ENCODE measurements at regions not wholly inside any gene's neighbourhood (a gene's known extent, or its start where the extent isn't known, plus 50 kb on each side); places are given as distances from the start of the nearest gene placed in this dataset.

DNA sequence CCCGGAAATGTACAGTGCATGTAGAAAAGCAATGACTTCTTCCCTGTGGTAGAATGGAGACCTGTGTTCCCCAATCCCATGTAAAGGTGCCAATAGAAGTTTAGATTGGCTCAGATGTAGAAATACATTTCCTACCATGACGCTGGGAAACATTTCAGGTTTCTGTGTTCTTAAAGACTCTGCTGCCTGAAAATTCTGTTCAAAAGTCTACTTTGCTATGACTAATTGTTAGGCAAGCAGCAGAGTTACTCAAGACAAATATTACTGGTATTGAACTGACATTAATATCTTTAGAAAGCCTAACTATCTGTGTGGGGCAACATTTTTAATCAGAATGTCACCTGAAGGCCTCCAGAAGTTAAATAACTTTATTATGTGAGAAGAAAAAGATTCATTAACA lies 75.5 kb upstream of the ELL2 start:
- ATAC-seq (no peak), DNase-seq (ENCODE audit: low read depth, low spot score) (no peak), FAIRE-seq (no peak)
- Histone ChIP-seq H3K36me3 (ENCODE audit: control insufficient read depth in 2 of 2, insufficient read depth in 2 of 2, low read length in 1 of 2) (no peaks in the 10 kb centered on the region), H3K4me1 (ENCODE audit: control insufficient read depth, insufficient read depth, low read length) (no peaks in the 10 kb centered on the region), H3K27ac (ENCODE audit: control insufficient read depth, insufficient read depth) (no peak overlapping the region), H3K27me3 (replicated peaks in 1 of 2; ENCODE audit: control insufficient read depth in 2 of 2, insufficient read depth in 2 of 2, low read length in 1 of 2) (no peaks in the 10 kb centered on the region), H3K79me2 (ENCODE audit: control insufficient read depth, insufficient read depth, low read length) (no peaks in the 10 kb centered on the region), H3K9ac (ENCODE audit: control insufficient read depth, insufficient read depth, low read length) (no peak overlapping the region), H2AFZ (ENCODE audit: control insufficient read depth, low read depth, low read length) (no peak overlapping the region), H3K4me3 (no peak overlapping the region), H3K4me2 (ENCODE audit: control insufficient read depth, insufficient read depth) (no peak overlapping the region), H4K20me1 (ENCODE audit: control insufficient read depth, insufficient read depth) (no peaks in the 10 kb centered on the region), H3K9me3 (replicated peaks; ENCODE audit: control insufficient read depth, insufficient read depth, low read length) (no peaks in the 10 kb centered on the region)
- POLR2A ChIA-PET, result no interaction called here
- RAD21 ChIA-PET (ENCODE audit: unreplicated experiment), result no interaction called here
- SMC1A ChIA-PET (ENCODE audit: uncharacterized antibody, unreplicated experiment), result no interaction called here
- in situ Hi-C loops (cut with MboI) (no loop called here), intact Hi-C loops (cut with micrococcal nuclease; ENCODE audit: unreplicated experiment) (no loop called here)
- WGBS (ENCODE audit: insufficient coverage, insufficient replicate concordance, low lambda C conversion rate, missing lambda C conversion rate), result 91% methylated on average over 2 of the region's 2 CpGs
- BruUV-seq (replicated peaks), result no TSS peak
- CTCF ChIA-PET, result no interaction called here
- no peak for TF ChIP-seq CBX5 (IDR thresholded peaks at IDR 0.05; ENCODE audit: low read depth)
- no peak for TF ChIP-seq RBBP5 (conservative IDR thresholded peaks at IDR 0.05)
- TF ChIP-seq CHD4 (IDR thresholded peaks at IDR 0.05), result no peak
- no peak for TF ChIP-seq RAD21 (IDR thresholded peaks at IDR 0.05; ENCODE audit: insufficient read depth, low read depth, low read length)
- no peak for TF ChIP-seq ZNF384 (IDR thresholded peaks at IDR 0.05; ENCODE audit: borderline replicate concordance, low read depth, low read length)
- TF ChIP-seq POLR2AphosphoS5 (IDR thresholded peaks at IDR 0.05; ENCODE audit: low read length), result no peak
- TF ChIP-seq, protein P1, sequence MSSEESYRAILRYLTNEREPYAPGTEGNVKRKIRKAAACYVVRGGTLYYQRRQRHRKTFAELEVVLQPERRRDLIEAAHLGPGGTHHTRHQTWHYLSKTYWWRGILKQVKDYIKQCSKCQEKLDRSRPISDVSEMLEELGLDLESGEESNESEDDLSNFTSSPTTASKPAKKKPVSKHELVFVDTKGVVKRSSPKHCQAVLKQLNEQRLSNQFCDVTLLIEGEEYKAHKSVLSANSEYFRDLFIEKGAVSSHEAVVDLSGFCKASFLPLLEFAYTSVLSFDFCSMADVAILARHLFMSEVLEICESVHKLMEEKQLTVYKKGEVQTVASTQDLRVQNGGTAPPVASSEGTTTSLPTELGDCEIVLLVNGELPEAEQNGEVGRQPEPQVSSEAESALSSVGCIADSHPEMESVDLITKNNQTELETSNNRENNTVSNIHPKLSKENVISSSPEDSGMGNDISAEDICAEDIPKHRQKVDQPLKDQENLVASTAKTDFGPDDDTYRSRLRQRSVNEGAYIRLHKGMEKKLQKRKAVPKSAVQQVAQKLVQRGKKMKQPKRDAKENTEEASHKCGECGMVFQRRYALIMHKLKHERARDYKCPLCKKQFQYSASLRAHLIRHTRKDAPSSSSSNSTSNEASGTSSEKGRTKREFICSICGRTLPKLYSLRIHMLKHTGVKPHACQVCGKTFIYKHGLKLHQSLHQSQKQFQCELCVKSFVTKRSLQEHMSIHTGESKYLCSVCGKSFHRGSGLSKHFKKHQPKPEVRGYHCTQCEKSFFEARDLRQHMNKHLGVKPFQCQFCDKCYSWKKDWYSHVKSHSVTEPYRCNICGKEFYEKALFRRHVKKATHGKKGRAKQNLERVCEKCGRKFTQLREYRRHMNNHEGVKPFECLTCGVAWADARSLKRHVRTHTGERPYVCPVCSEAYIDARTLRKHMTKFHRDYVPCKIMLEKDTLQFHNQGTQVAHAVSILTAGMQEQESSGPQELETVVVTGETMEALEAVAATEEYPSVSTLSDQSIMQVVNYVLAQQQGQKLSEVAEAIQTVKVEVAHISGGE (CRISPR knock-in tag; IDR thresholded peaks at IDR 0.05), result no peak
- TF ChIP-seq SMARCA5 (IDR thresholded peaks at IDR 0.05), result no peak
- TF ChIP-seq, protein P2, sequence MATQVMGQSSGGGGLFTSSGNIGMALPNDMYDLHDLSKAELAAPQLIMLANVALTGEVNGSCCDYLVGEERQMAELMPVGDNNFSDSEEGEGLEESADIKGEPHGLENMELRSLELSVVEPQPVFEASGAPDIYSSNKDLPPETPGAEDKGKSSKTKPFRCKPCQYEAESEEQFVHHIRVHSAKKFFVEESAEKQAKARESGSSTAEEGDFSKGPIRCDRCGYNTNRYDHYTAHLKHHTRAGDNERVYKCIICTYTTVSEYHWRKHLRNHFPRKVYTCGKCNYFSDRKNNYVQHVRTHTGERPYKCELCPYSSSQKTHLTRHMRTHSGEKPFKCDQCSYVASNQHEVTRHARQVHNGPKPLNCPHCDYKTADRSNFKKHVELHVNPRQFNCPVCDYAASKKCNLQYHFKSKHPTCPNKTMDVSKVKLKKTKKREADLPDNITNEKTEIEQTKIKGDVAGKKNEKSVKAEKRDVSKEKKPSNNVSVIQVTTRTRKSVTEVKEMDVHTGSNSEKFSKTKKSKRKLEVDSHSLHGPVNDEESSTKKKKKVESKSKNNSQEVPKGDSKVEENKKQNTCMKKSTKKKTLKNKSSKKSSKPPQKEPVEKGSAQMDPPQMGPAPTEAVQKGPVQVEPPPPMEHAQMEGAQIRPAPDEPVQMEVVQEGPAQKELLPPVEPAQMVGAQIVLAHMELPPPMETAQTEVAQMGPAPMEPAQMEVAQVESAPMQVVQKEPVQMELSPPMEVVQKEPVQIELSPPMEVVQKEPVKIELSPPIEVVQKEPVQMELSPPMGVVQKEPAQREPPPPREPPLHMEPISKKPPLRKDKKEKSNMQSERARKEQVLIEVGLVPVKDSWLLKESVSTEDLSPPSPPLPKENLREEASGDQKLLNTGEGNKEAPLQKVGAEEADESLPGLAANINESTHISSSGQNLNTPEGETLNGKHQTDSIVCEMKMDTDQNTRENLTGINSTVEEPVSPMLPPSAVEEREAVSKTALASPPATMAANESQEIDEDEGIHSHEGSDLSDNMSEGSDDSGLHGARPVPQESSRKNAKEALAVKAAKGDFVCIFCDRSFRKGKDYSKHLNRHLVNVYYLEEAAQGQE (IDR thresholded peaks at IDR 0.05; ENCODE audit: low read depth, low read length), result no peak
- TF ChIP-seq CBX3 (IDR thresholded peaks at IDR 0.05; ENCODE audit: borderline replicate concordance, low read depth), result no peak
- TF ChIP-seq, protein P3, sequence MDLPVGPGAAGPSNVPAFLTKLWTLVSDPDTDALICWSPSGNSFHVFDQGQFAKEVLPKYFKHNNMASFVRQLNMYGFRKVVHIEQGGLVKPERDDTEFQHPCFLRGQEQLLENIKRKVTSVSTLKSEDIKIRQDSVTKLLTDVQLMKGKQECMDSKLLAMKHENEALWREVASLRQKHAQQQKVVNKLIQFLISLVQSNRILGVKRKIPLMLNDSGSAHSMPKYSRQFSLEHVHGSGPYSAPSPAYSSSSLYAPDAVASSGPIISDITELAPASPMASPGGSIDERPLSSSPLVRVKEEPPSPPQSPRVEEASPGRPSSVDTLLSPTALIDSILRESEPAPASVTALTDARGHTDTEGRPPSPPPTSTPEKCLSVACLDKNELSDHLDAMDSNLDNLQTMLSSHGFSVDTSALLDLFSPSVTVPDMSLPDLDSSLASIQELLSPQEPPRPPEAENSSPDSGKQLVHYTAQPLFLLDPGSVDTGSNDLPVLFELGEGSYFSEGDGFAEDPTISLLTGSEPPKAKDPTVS (IDR thresholded peaks at IDR 0.05; ENCODE audit: low read depth, low read length), result no peak
- no peak for TF ChIP-seq HDAC6 (IDR thresholded peaks at IDR 0.05; ENCODE audit: unreplicated experiment)
- no peak for TF ChIP-seq TCF7 (IDR thresholded peaks at IDR 0.05; ENCODE audit: borderline replicate concordance)
- TF ChIP-seq ZNF207 (IDR thresholded peaks at IDR 0.05; ENCODE audit: borderline replicate concordance), result no peak
- no peak for TF ChIP-seq NR2F1 (conservative IDR thresholded peaks at IDR 0.05)
- no peak for TF ChIP-seq SREBF2 (IDR thresholded peaks at IDR 0.05; ENCODE audit: low read length)
- TF ChIP-seq, protein P4, sequence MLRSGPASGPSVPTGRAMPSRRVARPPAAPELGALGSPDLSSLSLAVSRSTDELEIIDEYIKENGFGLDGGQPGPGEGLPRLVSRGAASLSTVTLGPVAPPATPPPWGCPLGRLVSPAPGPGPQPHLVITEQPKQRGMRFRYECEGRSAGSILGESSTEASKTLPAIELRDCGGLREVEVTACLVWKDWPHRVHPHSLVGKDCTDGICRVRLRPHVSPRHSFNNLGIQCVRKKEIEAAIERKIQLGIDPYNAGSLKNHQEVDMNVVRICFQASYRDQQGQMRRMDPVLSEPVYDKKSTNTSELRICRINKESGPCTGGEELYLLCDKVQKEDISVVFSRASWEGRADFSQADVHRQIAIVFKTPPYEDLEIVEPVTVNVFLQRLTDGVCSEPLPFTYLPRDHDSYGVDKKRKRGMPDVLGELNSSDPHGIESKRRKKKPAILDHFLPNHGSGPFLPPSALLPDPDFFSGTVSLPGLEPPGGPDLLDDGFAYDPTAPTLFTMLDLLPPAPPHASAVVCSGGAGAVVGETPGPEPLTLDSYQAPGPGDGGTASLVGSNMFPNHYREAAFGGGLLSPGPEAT (IDR thresholded peaks at IDR 0.05; ENCODE audit: low read depth), result no peak
- no peak for TF ChIP-seq SIX5 (IDR thresholded peaks at IDR 0.05; ENCODE audit: low read depth, low read length, severe bottlenecking)
